Loucy (cell line): ENCODE measurements at regions not wholly inside any gene's neighbourhood (a gene's known extent, or its start where the extent isn't known, plus 50 kb on each side); places are given as distances from the start of the nearest gene placed in this dataset.

Experiments
- H2AFZ ChIP-seq: fragments of 200-600 bp; sonication (generic); 2 replicates; pipeline ENCODE4 v1.6.0; 2016; ENCODE audit warnings: antibody characterized with exemption, mild to moderate bottlenecking, low read length, moderate library complexity
- H3F3A ChIP-seq: fragments of 200-600 bp; 2 replicates; pipeline ENCODE4 v1.6.0; 2016; ENCODE audit warnings: antibody characterized with exemption, low read depth, mild to moderate bottlenecking
- H3K27me3 ChIP-seq: fragments of 200-600 bp; sonication (generic); 2 replicates; pipeline ENCODE4 v1.6.1; 2014; ENCODE audit warnings: low read length, mild to moderate bottlenecking; ENCODE audit not compliant: insufficient read depth, poor library complexity, severe bottlenecking
- H3K36me3 ChIP-seq: fragments of 200-600 bp; sonication (generic); 2 replicates; pipeline ENCODE4 v1.6.1; 2016; ENCODE audit warnings: low read length; ENCODE audit not compliant: insufficient read depth
- H3K4me1 ChIP-seq: fragments of 200-600 bp; sonication (generic); 2 replicates; pipeline ENCODE4 v1.5.1; 2014; ENCODE audit warnings: low read length, mild to moderate bottlenecking; ENCODE audit not compliant: insufficient read depth, poor library complexity, severe bottlenecking
- H3K4me2 ChIP-seq: fragments of 200-600 bp; sonication (generic); 2 replicates; pipeline ENCODE4 v1.6.0; 2014; ENCODE audit warnings: antibody characterized with exemption, low read length, low read depth, mild to moderate bottlenecking; ENCODE audit not compliant: poor library complexity, severe bottlenecking
- H3K4me3 ChIP-seq: fragments of 200-600 bp; sonication (generic); 2 replicates; pipeline ENCODE4 v1.5.1; 2014; ENCODE audit warnings: low read length, mild to moderate bottlenecking, mixed read lengths; ENCODE audit not compliant: poor library complexity, severe bottlenecking
- H3K79me2 ChIP-seq: fragments of 200-600 bp; sonication (generic); 2 replicates; pipeline ENCODE4 v1.6.1; 2014; ENCODE audit warnings: low read length; ENCODE audit not compliant: insufficient read depth
- H3K9ac ChIP-seq: fragments of 200-600 bp; sonication (generic); 2 replicates; pipeline ENCODE4 v1.6.0; 2014; ENCODE audit warnings: mild to moderate bottlenecking, low read depth, low read length, moderate library complexity; ENCODE audit not compliant: poor library complexity, severe bottlenecking
- H3K9me2 ChIP-seq: fragments of 200-600 bp; sonication (generic); replicated peaks from 2 replicates; pipeline ENCODE4 v1.6.1; 2016; ENCODE audit warnings: low read depth, low read length, mixed read lengths
- H3K9me3 ChIP-seq: fragments of 200-600 bp; sonication (generic); 2 replicates; pipeline ENCODE4 v1.6.1; 2014; ENCODE audit warnings: mild to moderate bottlenecking, antibody characterized with exemption, low read length, low read depth; ENCODE audit not compliant: insufficient read depth
- H4K20me1 ChIP-seq: fragments of 200-600 bp; sonication (generic); 2 replicates; pipeline ENCODE4 v1.6.0; 2014; ENCODE audit warnings: antibody characterized with exemption, low read length, mild to moderate bottlenecking; ENCODE audit not compliant: insufficient read depth, poor library complexity, severe bottlenecking
- EZH2phosphoT487 ChIP-seq: fragments of 200-600 bp; IDR thresholded peaks from 2 replicates; pipeline ENCODE4 v1.6.1; 2018; ENCODE audit warnings: antibody characterized with exemption, mild to moderate bottlenecking, moderate library complexity, borderline replicate concordance
- TF ChIP-seq, protein P1 (sequence below): fragments of 200-600 bp; sonication (generic); conservative IDR thresholded peaks from 2 replicates; pipeline ENCODE4 v1.5.1; 2014; ENCODE audit warnings: mild to moderate bottlenecking, antibody characterized with exemption, low read length

DNA sequence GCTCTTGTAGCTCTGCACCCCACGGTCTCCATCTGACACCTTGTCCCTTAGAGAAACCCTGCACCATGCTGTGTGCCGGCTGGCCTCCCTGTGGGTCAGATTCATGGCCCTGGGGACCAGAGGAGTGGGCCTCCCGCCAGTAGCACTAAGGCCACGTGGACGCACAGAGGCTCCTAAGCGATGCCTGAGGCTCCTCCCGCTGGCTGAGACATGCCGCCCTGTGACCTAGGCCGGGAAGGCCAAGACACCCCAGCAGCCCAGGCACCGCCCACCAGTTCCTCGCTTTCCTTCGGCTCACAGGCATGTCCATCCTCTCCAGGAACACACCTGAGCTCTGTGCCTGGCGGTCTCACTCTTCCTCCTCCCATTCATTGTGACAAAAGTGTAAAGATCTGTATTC lies 311.0 kb downstream of the THBS2 start:
- Histone ChIP-seq H3K4me1 (no peaks in the 10 kb centered on the region), H3K9me2 (no peaks in the 10 kb centered on the region), H3K9ac (no peak overlapping the region), H3K4me2 (no peak overlapping the region), H3K4me3 (no peak overlapping the region), H3F3A (no peaks in the 10 kb centered on the region), H3K36me3 (no peaks in the 10 kb centered on the region), H3K79me2 (no peaks in the 10 kb centered on the region), H3K9me3 (peaks cover 10% of the 10 kb centered on the region; the same call in 1 of the 2 replicates), H4K20me1 (no peaks in the 10 kb centered on the region), H2AFZ (no peak overlapping the region), H3K27me3 (no peaks in the 10 kb centered on the region)
- TF ChIP-seq EZH2phosphoT487 = no peak
- TF ChIP-seq, protein P1, sequence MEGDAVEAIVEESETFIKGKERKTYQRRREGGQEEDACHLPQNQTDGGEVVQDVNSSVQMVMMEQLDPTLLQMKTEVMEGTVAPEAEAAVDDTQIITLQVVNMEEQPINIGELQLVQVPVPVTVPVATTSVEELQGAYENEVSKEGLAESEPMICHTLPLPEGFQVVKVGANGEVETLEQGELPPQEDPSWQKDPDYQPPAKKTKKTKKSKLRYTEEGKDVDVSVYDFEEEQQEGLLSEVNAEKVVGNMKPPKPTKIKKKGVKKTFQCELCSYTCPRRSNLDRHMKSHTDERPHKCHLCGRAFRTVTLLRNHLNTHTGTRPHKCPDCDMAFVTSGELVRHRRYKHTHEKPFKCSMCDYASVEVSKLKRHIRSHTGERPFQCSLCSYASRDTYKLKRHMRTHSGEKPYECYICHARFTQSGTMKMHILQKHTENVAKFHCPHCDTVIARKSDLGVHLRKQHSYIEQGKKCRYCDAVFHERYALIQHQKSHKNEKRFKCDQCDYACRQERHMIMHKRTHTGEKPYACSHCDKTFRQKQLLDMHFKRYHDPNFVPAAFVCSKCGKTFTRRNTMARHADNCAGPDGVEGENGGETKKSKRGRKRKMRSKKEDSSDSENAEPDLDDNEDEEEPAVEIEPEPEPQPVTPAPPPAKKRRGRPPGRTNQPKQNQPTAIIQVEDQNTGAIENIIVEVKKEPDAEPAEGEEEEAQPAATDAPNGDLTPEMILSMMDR = no peak

DNA sequence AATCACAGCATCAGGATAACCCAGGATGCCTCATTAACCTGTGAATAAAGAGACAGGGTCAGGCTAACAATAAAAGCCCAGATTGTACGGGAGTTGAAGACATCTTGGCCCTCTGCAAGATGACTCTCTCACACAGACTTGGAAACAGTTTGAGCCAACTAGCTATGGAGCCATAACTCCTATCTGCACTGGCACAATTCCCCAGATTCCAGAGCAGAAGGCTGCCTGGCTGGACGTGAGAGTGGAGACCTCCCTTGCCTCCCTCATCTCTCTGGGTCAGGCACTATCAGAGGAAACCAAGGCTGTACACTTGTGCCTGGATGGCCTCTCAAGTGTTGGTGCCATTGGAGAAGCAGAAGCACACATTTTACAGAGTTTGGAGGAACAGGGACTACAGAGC lies 312.6 kb downstream of the THBS2 start:
- H3K9ac ChIP-seq = no peak overlapping the region
- no peaks in the 10 kb centered on the region for H3K79me2 ChIP-seq
- H3K4me1 ChIP-seq = no peaks in the 10 kb centered on the region
- H3K4me2 ChIP-seq = no peak overlapping the region
- H3K36me3 ChIP-seq = no peaks in the 10 kb centered on the region
- H3F3A ChIP-seq = no peaks in the 10 kb centered on the region
- H3K4me3 ChIP-seq = no peak overlapping the region
- H3K9me2 ChIP-seq = no peaks in the 10 kb centered on the region
- TF ChIP-seq, protein P1 = no peak
- TF ChIP-seq EZH2phosphoT487 = no peak
- H3K27me3 ChIP-seq = no peaks in the 10 kb centered on the region
- no peak overlapping the region for H2AFZ ChIP-seq
- H3K9me3 ChIP-seq = peaks cover 10% of the 10 kb centered on the region; the same call in 1 of the 2 replicates
- no peaks in the 10 kb centered on the region for H4K20me1 ChIP-seq

DNA sequence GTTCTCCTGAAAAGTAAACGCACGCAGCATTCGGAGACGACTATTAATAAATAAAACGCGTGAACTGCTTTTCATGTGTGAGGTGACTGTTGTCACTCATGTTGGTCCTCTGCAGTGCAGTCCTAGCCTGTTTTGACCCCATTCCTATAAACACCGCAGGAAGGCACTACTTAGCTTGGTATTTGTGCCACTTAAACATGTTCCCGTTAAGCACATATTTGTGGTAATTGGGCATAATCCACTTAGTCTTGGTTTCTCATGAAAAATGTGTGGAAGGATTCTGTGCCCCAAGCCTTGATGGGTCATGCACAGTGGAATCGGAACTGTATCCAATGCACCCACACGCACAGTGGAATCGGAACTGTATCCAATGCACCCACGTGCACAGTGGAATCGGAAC lies 313.9 kb downstream of the THBS2 start:
- TF ChIP-seq, protein P1 = no peak
- no peak for TF ChIP-seq EZH2phosphoT487
- Histone ChIP-seq H3K4me1 (no peaks in the 10 kb centered on the region), H3K79me2 (no peaks in the 10 kb centered on the region), H3K36me3 (no peaks in the 10 kb centered on the region), H3K9me2 (no peaks in the 10 kb centered on the region), H3K4me3 (no peak overlapping the region), H3K9me3 (peaks cover 10% of the 10 kb centered on the region; the same call in 1 of the 2 replicates), H3K9ac (no peak overlapping the region), H2AFZ (no peak overlapping the region), H3K27me3 (no peaks in the 10 kb centered on the region), H4K20me1 (no peaks in the 10 kb centered on the region), H3K4me2 (no peak overlapping the region), H3F3A (no peaks in the 10 kb centered on the region)
